Smooth muscle cell (in vitro differentiated cells): ENCODE measurements at regions not wholly inside any gene's neighbourhood (a gene's known extent, or its start where the extent isn't known, plus 50 kb on each side); places are given as distances from the start of the nearest gene placed in this dataset.

Experiments
- DNase-seq: peaks from one replicate; lab custom pipeline; 2025; ENCODE audit not compliant: unreplicated experiment; lab: John Stamatoyannopoulos, UW
- H2AFZ ChIP-seq: fragments of 200-600 bp; sonication (generic); 2 replicates; pipeline ENCODE4 v1.6.0; 2016; ENCODE audit warnings: antibody characterized with exemption, low read depth, mild to moderate bottlenecking
- H3F3A ChIP-seq: fragments of 200-600 bp; sonication (generic); 2 replicates; pipeline ENCODE4 v1.6.0; 2017; ENCODE audit warnings: antibody characterized with exemption, low read depth
- H3K27ac ChIP-seq: fragments of 200-600 bp; sonication (generic); 2 replicates; pipeline ENCODE4 v1.5.1; 2016; ENCODE audit warnings: low read depth, mild to moderate bottlenecking
- H3K27me3 ChIP-seq: fragments of 200-600 bp; sonication (generic); 2 replicates; pipeline ENCODE4 v1.6.1; 2016; ENCODE audit warnings: low read depth, mild to moderate bottlenecking
- H3K36me3 ChIP-seq: fragments of 200-600 bp; sonication (generic); 2 replicates; pipeline ENCODE4 v1.5.1; 2016; ENCODE audit warnings: low read depth
- H3K4me1 ChIP-seq: fragments of 200-600 bp; sonication (generic); 2 replicates; pipeline ENCODE4 v1.5.1; 2016; ENCODE audit warnings: low read depth
- H3K4me2 ChIP-seq: fragments of 200-600 bp; sonication (generic); 2 replicates; pipeline ENCODE4 v1.6.0; 2016; ENCODE audit warnings: mild to moderate bottlenecking
- H3K4me3 ChIP-seq: fragments of 200-600 bp; sonication (generic); 2 replicates; pipeline ENCODE4 v1.5.1; 2016; ENCODE audit warnings: mild to moderate bottlenecking
- H3K79me2 ChIP-seq: fragments of 200-600 bp; sonication (generic); 2 replicates; pipeline ENCODE4 v1.6.0; 2016; ENCODE audit warnings: low read depth, mild to moderate bottlenecking
- H3K9ac ChIP-seq: fragments of 200-600 bp; sonication (generic); 2 replicates; pipeline ENCODE4 v1.6.0; 2016; ENCODE audit warnings: low read depth
- H3K9me3 ChIP-seq: fragments of 200-600 bp; sonication (generic); replicated peaks from 2 replicates; pipeline ENCODE4 v1.5.1; 2016; ENCODE audit warnings: low read depth
- H4K20me1 ChIP-seq: fragments of 200-600 bp; sonication (generic); 2 replicates; pipeline ENCODE4 v1.6.0; 2016; ENCODE audit warnings: low read depth
- WGBS: methylation state at CpG from one replicate; pipeline ENCODE4 v1.1.7; 2016; ENCODE audit warnings: low lambda C conversion rate; 5-methylcytosine and 5-hydroxymethylcytosine counted together
- TF ChIP-seq, protein P1 (sequence below): fragments of 200-600 bp; sonication (generic); IDR thresholded peaks from 2 replicates; pipeline ENCODE4 v1.5.1; 2017; ENCODE audit warnings: borderline replicate concordance, mild to moderate bottlenecking, antibody characterized with exemption; ENCODE audit not compliant: insufficient read depth, poor library complexity, severe bottlenecking

GRCh38 chr5:166617507-166617906, 1673.9 kb upstream of the WWC1 start:
- no peak overlapping the region for H3K9ac ChIP-seq
- H3K79me2 ChIP-seq, result no peaks in the 10 kb centered on the region
- DNase-seq, result no peak
- H3K4me1 ChIP-seq, result no peaks in the 10 kb centered on the region
- TF ChIP-seq, protein P1, sequence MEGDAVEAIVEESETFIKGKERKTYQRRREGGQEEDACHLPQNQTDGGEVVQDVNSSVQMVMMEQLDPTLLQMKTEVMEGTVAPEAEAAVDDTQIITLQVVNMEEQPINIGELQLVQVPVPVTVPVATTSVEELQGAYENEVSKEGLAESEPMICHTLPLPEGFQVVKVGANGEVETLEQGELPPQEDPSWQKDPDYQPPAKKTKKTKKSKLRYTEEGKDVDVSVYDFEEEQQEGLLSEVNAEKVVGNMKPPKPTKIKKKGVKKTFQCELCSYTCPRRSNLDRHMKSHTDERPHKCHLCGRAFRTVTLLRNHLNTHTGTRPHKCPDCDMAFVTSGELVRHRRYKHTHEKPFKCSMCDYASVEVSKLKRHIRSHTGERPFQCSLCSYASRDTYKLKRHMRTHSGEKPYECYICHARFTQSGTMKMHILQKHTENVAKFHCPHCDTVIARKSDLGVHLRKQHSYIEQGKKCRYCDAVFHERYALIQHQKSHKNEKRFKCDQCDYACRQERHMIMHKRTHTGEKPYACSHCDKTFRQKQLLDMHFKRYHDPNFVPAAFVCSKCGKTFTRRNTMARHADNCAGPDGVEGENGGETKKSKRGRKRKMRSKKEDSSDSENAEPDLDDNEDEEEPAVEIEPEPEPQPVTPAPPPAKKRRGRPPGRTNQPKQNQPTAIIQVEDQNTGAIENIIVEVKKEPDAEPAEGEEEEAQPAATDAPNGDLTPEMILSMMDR, result no peak
- no peaks in the 10 kb centered on the region for H3K9me3 ChIP-seq
- H4K20me1 ChIP-seq, result no peaks in the 10 kb centered on the region
- H3K36me3 ChIP-seq, result no peaks in the 10 kb centered on the region
- H3K27me3 ChIP-seq, result no peaks in the 10 kb centered on the region
- no peak overlapping the region for H3K4me3 ChIP-seq
- 95% methylated on average over 4 of the region's 4 CpGs for WGBS
- H2AFZ ChIP-seq, result no peak overlapping the region
- H3K4me2 ChIP-seq, result no peak overlapping the region
- H3K27ac ChIP-seq, result no peak overlapping the region
- H3F3A ChIP-seq, result no peaks in the 10 kb centered on the region

- H3K27ac ChIP-seq, result no peak overlapping the region
- no peaks in the 10 kb centered on the region for H3K36me3 ChIP-seq
- H3K27me3 ChIP-seq, result no peaks in the 10 kb centered on the region
- no peak overlapping the region for H2AFZ ChIP-seq
- no peak for DNase-seq
- H4K20me1 ChIP-seq, result no peaks in the 10 kb centered on the region
- H3K4me1 ChIP-seq, result no peaks in the 10 kb centered on the region
- TF ChIP-seq, protein P1, result no peak
- no peak overlapping the region for H3K4me2 ChIP-seq
- no peaks in the 10 kb centered on the region for H3K9me3 ChIP-seq
- H3K9ac ChIP-seq, result no peak overlapping the region
- WGBS, result 85% methylated on average over 5 of the region's 5 CpGs
- no peak overlapping the region for H3K4me3 ChIP-seq
- no peaks in the 10 kb centered on the region for H3K79me2 ChIP-seq
- no peaks in the 10 kb centered on the region for H3F3A ChIP-seq
These were observed 1672.9 kb upstream of the WWC1 start for GRCh38 chr5:166618526-166618925.

GRCh38 chr5:166624573-166624972, 1666.9 kb upstream of the WWC1 start:
- H3K4me1 ChIP-seq, result peaks cover 18% of the 10 kb centered on the region
- TF ChIP-seq, protein P1, result no peak
- no peaks in the 10 kb centered on the region for H4K20me1 ChIP-seq
- H3K27ac ChIP-seq, result peak overlapping the region; percentile 58
- 6% methylated on average over 3 of the region's 3 CpGs for WGBS
- no peaks in the 10 kb centered on the region for H3F3A ChIP-seq
- no peaks in the 10 kb centered on the region for H3K79me2 ChIP-seq
- DNase-seq, result no peak
- H3K9me3 ChIP-seq, result no peaks in the 10 kb centered on the region
- no peak overlapping the region for H3K9ac ChIP-seq
- H3K36me3 ChIP-seq, result no peaks in the 10 kb centered on the region
- H3K27me3 ChIP-seq, result no peaks in the 10 kb centered on the region
- H3K4me2 ChIP-seq, result peak overlapping the region; percentile 72
- no peak overlapping the region for H3K4me3 ChIP-seq
- H2AFZ ChIP-seq, result no peak overlapping the region

- H3K36me3 ChIP-seq, result no peaks in the 10 kb centered on the region
- no peaks in the 10 kb centered on the region for H3F3A ChIP-seq
- H3K4me1 ChIP-seq, result peaks cover 18% of the 10 kb centered on the region
- no peaks in the 10 kb centered on the region for H3K79me2 ChIP-seq
- H3K27ac ChIP-seq, result peak overlapping the region; percentile 58
- no peaks in the 10 kb centered on the region for H3K27me3 ChIP-seq
- no peak for DNase-seq
- H3K9me3 ChIP-seq, result no peaks in the 10 kb centered on the region
- no peaks in the 10 kb centered on the region for H4K20me1 ChIP-seq
- H3K4me3 ChIP-seq, result no peak overlapping the region
- no peak overlapping the region for H2AFZ ChIP-seq
- TF ChIP-seq, protein P1, result no peak
- H3K4me2 ChIP-seq, result peak overlapping the region; percentile 72
- WGBS, result 32% methylated on average over 6 of the region's 6 CpGs
- no peak overlapping the region for H3K9ac ChIP-seq
These were observed 1666.1 kb upstream of the WWC1 start for GRCh38 chr5:166625210-166625865.
